Breast epithelium (tissue), 4 donors: ENCODE measurements at regions not wholly inside any gene's neighbourhood (a gene's known extent, or its start where the extent isn't known, plus 50 kb on each side); places are given as distances from the start of the nearest gene placed in this dataset.

Experiments used
- DNase-seq, 2 donors: peaks; one replicate each; pipeline ENCODE4 v3.0.0-alpha.2; 2019; ENCODE audit warnings: low spot score in 2 of 2
- H3K27ac ChIP-seq, 2 donors: fragments of 200-600 bp; sonication (generic) in 1 of 2; one replicate each; pipeline ENCODE4 v1.5.1; 2016 to 2019; ENCODE audit warnings: mild to moderate bottlenecking in 1 of 2
- H3K27me3 ChIP-seq, 2 donors: fragments of 200-600 bp; sonication (generic) in 1 of 2; one replicate each; pipeline versions ENCODE4 v1.5.1 to v1.6.0; 2017 to 2019; ENCODE audit warnings: control low read depth in 1 of 2, mild to moderate bottlenecking in 1 of 2
- H3K36me3 ChIP-seq: fragments of 200-600 bp; one replicate; pipeline ENCODE4 v1.5.1; 2019
- H3K4me1 ChIP-seq, 2 donors: fragments of 200-600 bp; sonication (generic); one replicate each; pipeline ENCODE4 v1.5.1; 2016 to 2019; ENCODE audit warnings: control low read depth in 1 of 2
- H3K4me3 ChIP-seq, 3 donors: fragments of 200-600 bp; sonication (generic); 1 replicate in 2 of 3; 2 replicates in 1 of 3; pipeline ENCODE4 v1.5.1; 2016 to 2019; ENCODE audit warnings: mild to moderate bottlenecking in 3 of 3, moderate library complexity in 2 of 3
- H3K9me3 ChIP-seq, 2 donors: fragments of 200-600 bp; sonication (generic) in 1 of 2; one replicate each; pipeline ENCODE4 v1.5.1; 2016 to 2019; ENCODE audit warnings: control low read depth in 1 of 2
- CTCF ChIP-seq, 3 donors: fragments of 450-650 bp; IDR thresholded peaks; one replicate each; pipeline ENCODE4 v1.5.1; 2016 to 2017; ENCODE audit warnings: antibody characterized with exemption in 3 of 3, mild to moderate bottlenecking in 3 of 3, moderate library complexity in 3 of 3
- POLR2A ChIP-seq: fragments of 450-650 bp; IDR thresholded peaks from one replicate; pipeline ENCODE4 v1.6.1; 2016; ENCODE audit warnings: antibody characterized with exemption, mild to moderate bottlenecking, moderate library complexity
- POLR2AphosphoS5 ChIP-seq, 3 donors: sonication (generic); formaldehyde crosslinking; IDR thresholded peaks; one replicate each; pipeline ENCODE4 v1.6.1; 2017; ENCODE audit warnings: antibody characterized with exemption in 3 of 3
- intact Hi-C: fragments of 100-400 bp; cut with DNase I; formaldehyde crosslinking; loops from one replicate; pipeline ENCODE4 v1.15.1; 2023; ENCODE audit warnings: low total_unique reads

GRCh38 chr12:106003297-106003696 is 135.5 kb downstream of the NUAK1 start:
- H3K4me1 ChIP-seq: no peaks in the 10 kb centered on the region
- no peak for DNase-seq
- intact Hi-C loops: no loop called here

GRCh38 chr12:106004289-106004688 is 134.5 kb downstream of the NUAK1 start:
- no peak overlapping the region for H3K4me3 ChIP-seq
- no peaks in the 10 kb centered on the region for H3K36me3 ChIP-seq
- no peaks in the 10 kb centered on the region for H3K4me1 ChIP-seq
- DNase-seq: no peak
- H3K27me3 ChIP-seq: no peaks in the 10 kb centered on the region
- no peak overlapping the region for H3K27ac ChIP-seq
- intact Hi-C loops: no loop called here
- TF ChIP-seq CTCF (IDR thresholded peaks at IDR 0.05) (no peak), POLR2A (no peak), POLR2AphosphoS5 (IDR thresholded peaks at IDR 0.05) (no peak)
- H3K9me3 ChIP-seq: no peaks in the 10 kb centered on the region

More at GRCh38 chr12:106003297-106003696, 135.5 kb downstream of the NUAK1 start:
- Histone ChIP-seq H3K27me3 (no peaks in the 10 kb centered on the region), H3K9me3 (no peaks in the 10 kb centered on the region), H3K36me3 (no peaks in the 10 kb centered on the region), H3K4me3 (no peak overlapping the region), H3K27ac (no peak overlapping the region)
- TF ChIP-seq POLR2AphosphoS5 (IDR thresholded peaks at IDR 0.05): no peak

GRCh38 chr12:106006382-106006781 is 132.4 kb downstream of the NUAK1 start:
- intact Hi-C loops: no loop called here
- TF ChIP-seq POLR2AphosphoS5 (IDR thresholded peaks at IDR 0.05) (no peak), CTCF (IDR thresholded peaks at IDR 0.05) (no peak), POLR2A (no peak)
- Histone ChIP-seq H3K36me3 (no peaks in the 10 kb centered on the region), H3K27ac (no peak overlapping the region), H3K27me3 (no peaks in the 10 kb centered on the region), H3K9me3 (no peaks in the 10 kb centered on the region), H3K4me3 (no peak overlapping the region), H3K4me1 (no peaks in the 10 kb centered on the region)
- no peak for DNase-seq

- TF ChIP-seq POLR2AphosphoS5 (IDR thresholded peaks at IDR 0.05) (no peak), POLR2A (no peak), CTCF (IDR thresholded peaks at IDR 0.05) (no peak)
- Histone ChIP-seq H3K27ac (no peak overlapping the region), H3K36me3 (no peaks in the 10 kb centered on the region), H3K27me3 (no peaks in the 10 kb centered on the region), H3K4me1 (no peaks in the 10 kb centered on the region), H3K9me3 (no peaks in the 10 kb centered on the region), H3K4me3 (no peak overlapping the region)
- DNase-seq: no peak
- intact Hi-C loops: no loop called here
Measured at GRCh38 chr12:106006940-106007339, 131.8 kb downstream of the NUAK1 start.

- Histone ChIP-seq H3K4me1 (no peaks in the 10 kb centered on the region), H3K36me3 (no peaks in the 10 kb centered on the region), H3K4me3 (no peak overlapping the region), H3K27me3 (no peaks in the 10 kb centered on the region), H3K9me3 (no peaks in the 10 kb centered on the region), H3K27ac (no peak overlapping the region)
- intact Hi-C loops: no loop called here
- no peak for DNase-seq
- no peak for TF ChIP-seq CTCF (IDR thresholded peaks at IDR 0.05)
- no peak for TF ChIP-seq POLR2A
- no peak for TF ChIP-seq POLR2AphosphoS5 (IDR thresholded peaks at IDR 0.05)
Measured at GRCh38 chr12:106010741-106011140, 128.0 kb downstream of the NUAK1 start.
